ENCODE measurements at regions not wholly inside any gene's neighbourhood (a gene's known extent, or its start where the extent isn't known, plus 50 kb on each side); places are given as distances from the start of the nearest gene placed in this dataset.
A peak's percentile ranks its signal among the peaks of the same experiment; 100 is the strongest.

DNA sequence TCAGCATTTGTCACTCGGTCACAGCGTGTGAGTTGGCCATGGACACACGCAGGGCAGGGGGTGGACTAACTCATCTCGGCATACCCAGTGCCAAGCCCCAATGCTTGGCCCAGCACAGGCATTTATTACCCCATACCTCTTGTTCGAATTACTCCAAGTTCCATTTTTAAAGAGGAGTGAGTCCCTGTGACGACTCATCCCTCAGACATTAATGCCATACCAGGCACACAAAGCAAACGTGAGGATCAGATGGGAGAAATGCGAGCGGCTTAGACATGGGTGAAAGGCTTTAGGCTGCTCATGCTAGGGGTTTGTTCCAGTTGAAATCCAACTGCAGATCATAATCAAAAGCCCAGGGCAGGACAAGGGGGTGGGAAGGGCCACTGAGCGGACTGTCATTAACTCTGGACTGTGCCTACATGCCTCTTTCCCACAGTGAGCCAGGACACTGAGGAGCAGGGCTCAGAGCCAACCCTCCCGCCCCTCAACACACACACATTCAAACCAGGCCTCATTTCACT, 118.5 kb upstream of the NGF start:
- no peak for TF ChIP-seq CTCF (IDR thresholded peaks at IDR 0.05; ENCODE audit: low read depth, low read length, missing control alignments)
- no peak for DNase-seq (ENCODE audit: extremely low read depth, low read depth)
- no peak overlapping the region for H3K4me3 ChIP-seq (replicated peaks; ENCODE audit: low read depth, low read length)

- no peak for TF ChIP-seq CTCF (IDR thresholded peaks at IDR 0.05; ENCODE audit: low read depth, low read length, missing control alignments)
- H3K4me3 ChIP-seq (replicated peaks; ENCODE audit: low read depth, low read length), result no peak overlapping the region
- DNase-seq (ENCODE audit: extremely low read depth, low read depth), result peak; percentile 43
Measured at GRCh38 chr1:115454837-115455511, 116.9 kb upstream of the NGF start.

DNA sequence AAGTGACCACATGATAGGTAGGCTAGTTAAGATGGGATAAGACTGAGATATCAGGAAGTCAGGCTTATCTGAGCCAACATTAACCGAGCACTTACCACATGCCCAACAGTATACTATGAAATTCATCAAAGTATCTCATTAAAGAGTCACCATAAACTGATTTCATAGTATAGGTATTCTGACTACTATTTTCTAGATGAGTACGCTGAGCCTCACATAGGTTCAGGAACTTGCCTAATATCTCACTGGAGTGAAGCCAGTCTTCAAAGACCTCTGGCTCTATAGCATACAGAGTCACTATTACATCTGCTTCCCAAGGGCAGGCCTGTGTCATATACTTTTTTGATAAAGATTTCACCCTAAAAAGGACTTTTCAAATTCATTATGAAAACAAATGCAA, 115.6 kb upstream of the NGF start:
- H3K4me3 ChIP-seq (replicated peaks; ENCODE audit: low read depth, low read length), result no peak overlapping the region
- no peak for TF ChIP-seq CTCF (IDR thresholded peaks at IDR 0.05; ENCODE audit: low read depth, low read length, missing control alignments)
- no peak for DNase-seq (ENCODE audit: extremely low read depth, low read depth)

- no peak overlapping the region for H3K4me3 ChIP-seq (replicated peaks; ENCODE audit: low read depth, low read length)
- no peak for TF ChIP-seq CTCF (IDR thresholded peaks at IDR 0.05; ENCODE audit: low read depth, low read length, missing control alignments)
- no peak for DNase-seq (ENCODE audit: extremely low read depth, low read depth)
Measured at GRCh38 chr1:115452600-115453329, 114.7 kb upstream of the NGF start.

- TF ChIP-seq CTCF (IDR thresholded peaks at IDR 0.05; ENCODE audit: low read depth, low read length, missing control alignments), result no peak
- no peak for DNase-seq (ENCODE audit: extremely low read depth, low read depth)
- H3K4me3 ChIP-seq (replicated peaks; ENCODE audit: low read depth, low read length), result no peak overlapping the region
Measured at GRCh38 chr1:115450501-115451040, 112.5 kb upstream of the NGF start.

GRCh38 chr1:115448282-115449044, 110.4 kb upstream of the NGF start:
- TF ChIP-seq CTCF (IDR thresholded peaks at IDR 0.05; ENCODE audit: low read depth, low read length, missing control alignments), result no peak
- DNase-seq (ENCODE audit: extremely low read depth, low read depth), result no peak
- H3K4me3 ChIP-seq (replicated peaks; ENCODE audit: low read depth, low read length), result no peak overlapping the region
